Muscle of leg (tissue), 3 donors: ENCODE measurements at regions not wholly inside any gene's neighbourhood (a gene's known extent, or its start where the extent isn't known, plus 50 kb on each side); places are given as distances from the start of the nearest gene placed in this dataset.

Experiments used
- DNase-seq: peaks from one replicate; pipeline ENCODE4 v3.0.0; 2013
- H3K27ac ChIP-seq: one replicate; pipeline ENCODE4 v1.5.1; 2013; ENCODE audit warnings: mild to moderate bottlenecking, low read length, control low read depth
- H3K27me3 ChIP-seq: one replicate; pipeline ENCODE4 v1.6.1; 2013; ENCODE audit warnings: low read length; ENCODE audit not compliant: control insufficient read depth, insufficient read depth
- H3K36me3 ChIP-seq: one replicate; pipeline ENCODE4 v1.6.1; 2013; ENCODE audit warnings: low read length; ENCODE audit not compliant: control insufficient read depth, insufficient read depth
- H3K4me1 ChIP-seq: one replicate; pipeline ENCODE4 v1.6.1; 2013; ENCODE audit warnings: low read length; ENCODE audit not compliant: control insufficient read depth, insufficient read depth
- H3K4me3 ChIP-seq: one replicate; pipeline ENCODE4 v1.5.1; 2013; ENCODE audit warnings: low read length, control low read depth
- H3K9me3 ChIP-seq: replicated peaks from 2 replicates; pipeline ENCODE4 v1.6.1; 2013; ENCODE audit warnings: low read depth, low read length; ENCODE audit not compliant: control insufficient read depth
- WGBS: methylation state at CpG from one replicate; pipeline ENCODE4 v1.1.5; 2013; ENCODE audit warnings: missing lambda C conversion rate; ENCODE audit not compliant: insufficient coverage; 5-methylcytosine and 5-hydroxymethylcytosine counted together

DNA sequence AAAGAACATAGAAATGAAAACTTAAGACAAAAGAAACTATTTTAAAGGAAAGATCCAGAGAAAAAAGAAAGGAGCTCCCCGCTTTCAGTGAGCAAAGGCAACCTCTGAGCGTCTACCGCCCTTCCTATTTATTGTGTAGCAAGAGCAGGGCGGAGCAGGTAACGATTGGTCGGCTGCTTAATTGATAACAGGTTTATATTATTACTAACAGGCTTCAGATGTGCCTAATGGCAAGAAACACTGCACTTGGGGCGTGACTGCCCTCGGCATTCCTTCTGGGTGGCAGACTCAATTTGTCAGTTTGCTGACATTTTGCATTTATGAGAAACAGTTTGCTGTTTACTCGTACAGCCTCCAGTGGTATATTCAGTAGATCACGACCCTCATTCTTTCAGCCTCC, 482.7 kb upstream of the C9orf72 start:
- WGBS: 65% methylated on average over 2 of the region's 10 CpGs
- DNase-seq: no peak
- no peaks in the 10 kb centered on the region for H3K36me3 ChIP-seq
- no peaks in the 10 kb centered on the region for H3K9me3 ChIP-seq
- no peaks in the 10 kb centered on the region for H3K27me3 ChIP-seq
- no peak overlapping the region for H3K27ac ChIP-seq
- no peaks in the 10 kb centered on the region for H3K4me1 ChIP-seq
- no peak overlapping the region for H3K4me3 ChIP-seq

- WGBS: no CpG with 5 or more reads among the region's 1 CpG
- no peak for DNase-seq
- no peak overlapping the region for H3K27ac ChIP-seq
- no peaks in the 10 kb centered on the region for H3K36me3 ChIP-seq
- no peaks in the 10 kb centered on the region for H3K4me1 ChIP-seq
- H3K9me3 ChIP-seq: no peaks in the 10 kb centered on the region
- no peak overlapping the region for H3K4me3 ChIP-seq
- H3K27me3 ChIP-seq: no peaks in the 10 kb centered on the region
These were observed 483.2 kb upstream of the C9orf72 start for GRCh38 chr9:28056466-28056865.

DNA sequence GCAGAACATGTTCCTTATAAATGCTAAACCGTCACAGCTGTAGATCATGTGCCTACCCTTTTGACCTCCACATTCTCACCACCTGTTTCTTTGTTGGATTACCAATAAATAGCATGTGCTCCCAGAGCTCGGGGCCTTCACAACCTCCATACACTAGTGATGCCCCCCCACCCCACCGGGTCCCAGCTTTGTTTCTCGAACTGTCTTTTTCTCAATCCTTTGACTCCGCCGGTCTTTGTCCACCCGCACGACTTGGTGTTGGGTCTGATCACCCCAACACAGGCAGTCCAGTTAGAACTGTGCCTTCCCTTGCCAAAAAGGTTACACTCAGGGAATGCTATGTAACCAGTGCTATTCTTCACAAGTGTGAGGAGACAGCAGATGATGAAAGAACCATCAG, 485.9 kb upstream of the C9orf72 start:
- no peaks in the 10 kb centered on the region for H3K36me3 ChIP-seq
- 100% methylated on average over 1 of the region's 8 CpGs for WGBS
- no peaks in the 10 kb centered on the region for H3K9me3 ChIP-seq
- no peak overlapping the region for H3K4me3 ChIP-seq
- DNase-seq: no peak
- no peaks in the 10 kb centered on the region for H3K27me3 ChIP-seq
- no peaks in the 10 kb centered on the region for H3K4me1 ChIP-seq
- H3K27ac ChIP-seq: no peak overlapping the region

- no peaks in the 10 kb centered on the region for H3K27me3 ChIP-seq
- H3K4me1 ChIP-seq: no peaks in the 10 kb centered on the region
- H3K36me3 ChIP-seq: no peaks in the 10 kb centered on the region
- DNase-seq: peak; percentile 45
- no peak overlapping the region for H3K4me3 ChIP-seq
- 52% methylated on average over 5 of the region's 9 CpGs for WGBS
- H3K27ac ChIP-seq: no peak overlapping the region
- no peaks in the 10 kb centered on the region for H3K9me3 ChIP-seq
These were observed 491.0 kb upstream of the C9orf72 start for GRCh38 chr9:28064241-28064815.

DNA sequence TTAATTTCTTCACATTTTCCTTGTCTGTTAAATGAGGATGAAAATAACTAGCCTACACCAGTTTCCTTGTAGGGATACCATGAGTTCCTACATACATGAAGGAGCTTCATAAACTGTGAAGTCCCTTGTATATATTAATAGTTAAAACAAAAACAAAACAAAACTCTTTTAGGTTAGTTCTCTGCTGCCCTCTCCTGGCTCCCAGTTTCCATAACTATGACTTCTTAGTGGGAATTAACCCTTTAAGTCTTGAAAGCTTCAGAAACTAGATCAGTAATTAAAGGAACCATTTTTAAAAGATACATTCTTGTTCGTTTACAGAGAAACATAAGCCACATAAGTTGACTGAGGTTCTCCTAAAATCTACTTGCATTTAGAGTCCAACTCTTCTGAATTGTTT, 500.0 kb upstream of the C9orf72 start:
- Histone ChIP-seq H3K4me3 (no peak overlapping the region), H3K9me3 (no peaks in the 10 kb centered on the region), H3K36me3 (no peaks in the 10 kb centered on the region), H3K4me1 (no peaks in the 10 kb centered on the region), H3K27me3 (no peaks in the 10 kb centered on the region), H3K27ac (no peak overlapping the region)
- 0% methylated on average over 1 of the region's 1 CpG for WGBS
- peak; percentile 69 for DNase-seq

GRCh38 chr9:28079677-28080076, 506.4 kb upstream of the C9orf72 start:
- H3K4me3 ChIP-seq: no peak overlapping the region
- H3K9me3 ChIP-seq: no peaks in the 10 kb centered on the region
- 93% methylated on average over 3 of the region's 3 CpGs for WGBS
- no peak for DNase-seq
- H3K27me3 ChIP-seq: no peaks in the 10 kb centered on the region
- H3K36me3 ChIP-seq: no peaks in the 10 kb centered on the region
- H3K4me1 ChIP-seq: no peaks in the 10 kb centered on the region
- no peak overlapping the region for H3K27ac ChIP-seq

GRCh38 chr9:28082671-28083070, 509.4 kb upstream of the C9orf72 start:
- no CpG with 5 or more reads among the region's 3 CpGs for WGBS
- DNase-seq: no peak

DNA sequence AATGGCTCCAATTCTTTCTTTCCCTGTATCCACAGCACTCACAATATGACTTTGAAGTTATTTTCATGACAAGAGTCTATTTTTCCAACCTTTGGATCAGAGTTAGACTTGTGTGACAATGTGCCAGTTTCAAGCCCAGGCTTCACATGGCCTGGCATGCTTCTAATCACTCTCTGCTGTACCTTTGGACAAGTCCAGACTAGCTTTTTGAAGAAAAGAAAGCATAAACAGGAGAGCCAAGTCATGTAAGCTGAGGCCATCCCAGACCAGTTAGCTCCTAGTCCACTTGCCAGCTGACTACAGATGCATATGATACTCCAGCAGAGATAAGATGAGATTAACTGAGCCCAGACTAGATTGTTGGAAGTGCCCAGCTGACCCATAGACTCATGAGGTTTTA, 513.6 kb upstream of the C9orf72 start:
- Histone ChIP-seq H3K27ac (no peak overlapping the region), H3K9me3 (no peaks in the 10 kb centered on the region), H3K27me3 (no peaks in the 10 kb centered on the region), H3K36me3 (no peaks in the 10 kb centered on the region), H3K4me1 (no peaks in the 10 kb centered on the region), H3K4me3 (no peak overlapping the region)
- no peak for DNase-seq

More at GRCh38 chr9:28082671-28083070, 509.4 kb upstream of the C9orf72 start:
- Histone ChIP-seq H3K4me3 (no peak overlapping the region), H3K9me3 (no peaks in the 10 kb centered on the region), H3K27ac (no peak overlapping the region), H3K36me3 (no peaks in the 10 kb centered on the region), H3K4me1 (no peaks in the 10 kb centered on the region), H3K27me3 (no peaks in the 10 kb centered on the region)

- Histone ChIP-seq H3K4me1 (no peaks in the 10 kb centered on the region), H3K36me3 (no peaks in the 10 kb centered on the region), H3K27me3 (no peaks in the 10 kb centered on the region), H3K27ac (no peak overlapping the region), H3K4me3 (no peak overlapping the region), H3K9me3 (peaks cover 2% of the 10 kb centered on the region)
- 60% methylated on average over 1 of the region's 10 CpGs for WGBS
- no peak for DNase-seq
These were observed 520.0 kb upstream of the C9orf72 start for GRCh38 chr9:28092981-28093936.

DNA sequence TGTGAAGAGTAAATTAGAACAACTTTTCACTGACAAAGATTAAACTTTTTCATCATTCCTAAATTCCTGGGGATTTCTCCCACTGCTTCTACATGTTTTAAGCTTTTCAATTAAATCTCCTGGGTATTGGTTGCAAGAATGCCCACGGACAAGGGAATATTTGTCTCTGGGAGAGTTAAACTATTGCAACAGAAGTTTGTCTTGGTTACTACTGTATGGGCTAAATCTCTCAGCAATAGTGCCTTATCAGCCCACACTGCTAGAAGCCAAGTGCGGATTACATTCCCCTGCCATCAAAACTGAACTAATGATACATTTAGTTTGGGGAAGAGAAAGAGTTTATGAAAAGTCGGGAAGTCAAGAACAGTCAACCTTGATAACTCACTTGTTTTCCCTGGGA, 528.2 kb upstream of the C9orf72 start:
- H3K27me3 ChIP-seq: no peaks in the 10 kb centered on the region
- no peaks in the 10 kb centered on the region for H3K4me1 ChIP-seq
- no CpG with 5 or more reads among the region's 3 CpGs for WGBS
- DNase-seq: no peak
- H3K4me3 ChIP-seq: no peak overlapping the region
- no peak overlapping the region for H3K27ac ChIP-seq
- H3K36me3 ChIP-seq: no peaks in the 10 kb centered on the region
- H3K9me3 ChIP-seq: no peaks in the 10 kb centered on the region
